ENCODE measurements at regions not wholly inside any gene's neighbourhood (a gene's known extent, or its start where the extent isn't known, plus 50 kb on each side); places are given as distances from the start of the nearest gene placed in this dataset.

- TF ChIP-seq CTCF (IDR thresholded peaks at IDR 0.05; ENCODE audit: insufficient read depth, low read depth, low read length): no peak
- no peak for DNase-seq (ENCODE audit: low read depth)
- no peak overlapping the region for H3K4me3 ChIP-seq (ENCODE audit: low read depth, low read length)
Measured at GRCh38 chr9:135263511-135263910, 176.0 kb downstream of the OLFM1 start.

DNA sequence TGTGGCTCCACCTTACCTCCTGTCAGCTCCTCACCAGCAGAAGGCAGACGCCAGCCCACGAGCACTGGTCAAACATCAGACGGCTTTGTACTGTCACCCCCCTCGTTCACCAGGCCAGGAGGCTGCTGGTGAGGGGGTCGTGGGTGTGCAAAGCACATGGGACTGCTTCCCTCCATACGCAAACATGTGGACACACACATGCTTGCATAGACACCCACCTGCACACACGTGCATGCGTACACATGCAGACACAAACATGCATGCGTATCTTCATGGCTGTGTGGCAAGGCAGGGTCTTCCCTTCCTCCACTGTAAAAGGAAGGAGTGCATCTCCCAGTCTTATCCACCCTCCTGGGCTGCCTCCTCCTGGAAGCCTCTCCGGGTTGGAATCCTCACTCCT, 178.5 kb downstream of the OLFM1 start:
- no peak overlapping the region for H3K4me3 ChIP-seq (ENCODE audit: low read depth, low read length)
- no peak for DNase-seq (ENCODE audit: low read depth)
- no peak for TF ChIP-seq CTCF (IDR thresholded peaks at IDR 0.05; ENCODE audit: insufficient read depth, low read depth, low read length)

DNA sequence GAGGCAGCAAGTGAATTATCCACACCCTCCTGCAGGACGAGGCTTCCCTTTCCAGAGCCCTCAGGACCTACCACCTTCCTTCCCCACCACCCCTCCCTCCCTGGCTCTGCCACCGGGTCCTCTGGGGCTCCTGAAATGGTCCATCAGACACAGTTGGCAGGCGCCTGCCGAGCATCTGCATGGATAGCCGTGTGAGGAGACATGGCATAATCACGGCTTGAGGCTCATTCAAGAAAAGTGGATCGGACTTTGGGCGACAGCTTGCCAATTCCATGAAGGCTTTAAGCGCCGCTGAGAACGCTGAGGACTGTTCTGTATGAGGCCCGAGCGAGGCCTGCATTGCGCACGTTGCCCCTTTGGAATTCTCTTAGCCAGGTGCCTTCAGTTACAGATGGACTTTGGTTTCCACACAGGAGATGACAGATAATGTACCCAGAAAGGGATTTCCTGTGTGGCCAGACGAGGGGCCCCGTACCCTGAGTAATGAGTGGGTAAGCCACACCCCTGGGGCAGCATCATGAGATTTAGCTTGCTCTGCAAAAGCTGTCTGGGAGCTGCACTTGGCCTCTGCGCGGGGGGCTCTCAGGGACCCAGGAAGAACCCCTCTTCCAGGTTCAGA, 179.8 kb downstream of the OLFM1 start:
- no peak for TF ChIP-seq CTCF (IDR thresholded peaks at IDR 0.05; ENCODE audit: insufficient read depth, low read depth, low read length)
- H3K4me3 ChIP-seq (ENCODE audit: low read depth, low read length): no peak overlapping the region
- no peak for DNase-seq (ENCODE audit: low read depth)

DNA sequence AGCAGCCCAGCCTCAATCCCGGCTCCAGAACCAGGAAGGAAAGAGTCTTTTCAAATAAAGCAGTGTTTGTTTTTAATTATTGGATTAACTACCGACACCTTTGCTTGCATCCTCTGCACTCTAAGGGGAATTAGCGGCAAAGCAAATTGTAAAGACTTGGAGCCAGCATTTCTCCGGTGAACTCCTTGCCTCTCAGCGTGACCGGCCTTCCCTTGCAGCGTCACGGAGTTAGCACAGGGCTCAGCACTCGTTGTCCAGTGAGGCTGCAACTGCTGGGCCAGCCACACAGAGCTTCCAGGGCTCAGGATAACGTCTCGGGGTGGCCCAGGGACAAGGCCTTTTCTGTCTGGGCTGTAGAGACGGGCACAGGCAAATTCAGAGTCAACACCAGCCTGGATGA, 180.6 kb downstream of the OLFM1 start:
- no peak overlapping the region for H3K4me3 ChIP-seq (ENCODE audit: low read depth, low read length)
- no peak for TF ChIP-seq CTCF (IDR thresholded peaks at IDR 0.05; ENCODE audit: insufficient read depth, low read depth, low read length)

GRCh38 chr9:135268981-135269380, 181.5 kb downstream of the OLFM1 start:
- no peak for TF ChIP-seq CTCF (IDR thresholded peaks at IDR 0.05; ENCODE audit: insufficient read depth, low read depth, low read length)
- H3K4me3 ChIP-seq (ENCODE audit: low read depth, low read length): no peak overlapping the region
- DNase-seq (ENCODE audit: low read depth): no peak

More for the DNA sequence above, 180.6 kb downstream of the OLFM1 start:
- no peak for DNase-seq (ENCODE audit: low read depth)

DNA sequence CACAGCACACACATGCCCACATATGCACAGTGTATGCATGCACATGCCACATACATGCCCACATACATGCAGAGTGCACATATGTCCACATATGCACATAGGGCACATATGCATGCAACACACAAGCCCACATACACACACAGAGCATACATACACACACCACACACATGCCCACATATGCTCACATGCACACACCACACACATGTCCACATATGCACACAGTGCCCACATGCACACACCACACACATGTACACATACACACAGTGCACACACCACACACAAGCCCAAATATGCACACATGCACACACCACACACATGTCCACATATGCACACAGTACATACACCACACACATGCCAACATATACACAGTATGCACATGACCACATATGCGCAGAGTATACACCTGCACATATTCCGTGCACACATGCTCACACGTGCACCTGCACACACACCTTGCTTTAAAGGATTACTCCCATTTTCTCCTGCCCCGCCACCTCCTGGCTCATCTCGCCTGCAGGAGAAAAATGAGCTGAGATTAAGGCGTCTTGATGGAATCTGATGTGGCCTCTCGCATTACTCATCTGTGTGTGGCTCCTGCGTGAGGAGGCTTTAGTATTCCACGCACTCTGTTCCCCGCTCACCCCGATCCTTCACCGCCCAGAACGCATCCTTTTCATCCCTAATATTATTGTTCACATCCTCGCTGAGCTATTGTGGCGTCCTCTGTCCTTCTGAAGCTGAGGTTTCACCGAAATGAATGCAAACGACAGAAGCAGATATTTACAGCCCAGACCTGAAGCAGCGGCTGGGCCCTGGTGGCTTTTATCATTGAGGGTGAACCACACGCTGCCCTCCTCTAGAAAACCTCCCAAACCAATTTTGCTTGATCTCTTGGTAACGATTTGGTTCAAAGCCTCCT, 182.7 kb downstream of the OLFM1 start:
- DNase-seq (ENCODE audit: low read depth): no peak
- no peak for TF ChIP-seq CTCF (IDR thresholded peaks at IDR 0.05; ENCODE audit: insufficient read depth, low read depth, low read length)

More for the DNA sequence above, 182.7 kb downstream of the OLFM1 start:
- no peak overlapping the region for H3K4me3 ChIP-seq (ENCODE audit: low read depth, low read length)
